Smooth muscle cell (in vitro differentiated cells): ENCODE measurements at regions not wholly inside any gene's neighbourhood (a gene's known extent, or its start where the extent isn't known, plus 50 kb on each side); places are given as distances from the start of the nearest gene placed in this dataset.

ENCODE experiments used
- DNase-seq: peaks from one replicate; lab custom pipeline; 2025; ENCODE audit not compliant: unreplicated experiment; lab: John Stamatoyannopoulos, UW
- H2AFZ ChIP-seq: fragments of 200-600 bp; sonication (generic); 2 replicates; pipeline ENCODE4 v1.6.0; 2016; ENCODE audit warnings: antibody characterized with exemption, low read depth, mild to moderate bottlenecking
- H3F3A ChIP-seq: fragments of 200-600 bp; sonication (generic); 2 replicates; pipeline ENCODE4 v1.6.0; 2017; ENCODE audit warnings: antibody characterized with exemption, low read depth
- H3K27ac ChIP-seq: fragments of 200-600 bp; sonication (generic); 2 replicates; pipeline ENCODE4 v1.5.1; 2016; ENCODE audit warnings: low read depth, mild to moderate bottlenecking
- H3K27me3 ChIP-seq: fragments of 200-600 bp; sonication (generic); 2 replicates; pipeline ENCODE4 v1.6.1; 2016; ENCODE audit warnings: low read depth, mild to moderate bottlenecking
- H3K36me3 ChIP-seq: fragments of 200-600 bp; sonication (generic); 2 replicates; pipeline ENCODE4 v1.5.1; 2016; ENCODE audit warnings: low read depth
- H3K4me1 ChIP-seq: fragments of 200-600 bp; sonication (generic); 2 replicates; pipeline ENCODE4 v1.5.1; 2016; ENCODE audit warnings: low read depth
- H3K4me2 ChIP-seq: fragments of 200-600 bp; sonication (generic); 2 replicates; pipeline ENCODE4 v1.6.0; 2016; ENCODE audit warnings: mild to moderate bottlenecking
- H3K4me3 ChIP-seq: fragments of 200-600 bp; sonication (generic); 2 replicates; pipeline ENCODE4 v1.5.1; 2016; ENCODE audit warnings: mild to moderate bottlenecking
- H3K79me2 ChIP-seq: fragments of 200-600 bp; sonication (generic); 2 replicates; pipeline ENCODE4 v1.6.0; 2016; ENCODE audit warnings: low read depth, mild to moderate bottlenecking
- H3K9ac ChIP-seq: fragments of 200-600 bp; sonication (generic); 2 replicates; pipeline ENCODE4 v1.6.0; 2016; ENCODE audit warnings: low read depth
- H3K9me3 ChIP-seq: fragments of 200-600 bp; sonication (generic); replicated peaks from 2 replicates; pipeline ENCODE4 v1.5.1; 2016; ENCODE audit warnings: low read depth
- H4K20me1 ChIP-seq: fragments of 200-600 bp; sonication (generic); 2 replicates; pipeline ENCODE4 v1.6.0; 2016; ENCODE audit warnings: low read depth
- CTCF ChIP-seq: fragments of 200-600 bp; sonication (generic); IDR thresholded peaks from 2 replicates; pipeline ENCODE4 v1.5.1; 2017; ENCODE audit warnings: borderline replicate concordance, mild to moderate bottlenecking, antibody characterized with exemption; ENCODE audit not compliant: insufficient read depth, poor library complexity, severe bottlenecking
- WGBS: methylation state at CpG from one replicate; pipeline ENCODE4 v1.1.7; 2016; ENCODE audit warnings: low lambda C conversion rate; 5-methylcytosine and 5-hydroxymethylcytosine counted together

GRCh38 chr7:84624527-84624926 lies 429.9 kb upstream of the SEMA3A start:
- no peak overlapping the region for H2AFZ ChIP-seq
- no peak for TF ChIP-seq CTCF
- no peaks in the 10 kb centered on the region for H3F3A ChIP-seq
- DNase-seq, result no peak
- WGBS, result 94% methylated on average over 1 of the region's 1 CpG
- no peak overlapping the region for H3K27ac ChIP-seq
- no peaks in the 10 kb centered on the region for H4K20me1 ChIP-seq
- H3K9ac ChIP-seq, result no peak overlapping the region
- no peaks in the 10 kb centered on the region for H3K27me3 ChIP-seq
- H3K36me3 ChIP-seq, result no peaks in the 10 kb centered on the region
- H3K4me1 ChIP-seq, result peaks cover 7% of the 10 kb centered on the region
- H3K79me2 ChIP-seq, result no peaks in the 10 kb centered on the region
- no peak overlapping the region for H3K4me3 ChIP-seq
- no peak overlapping the region for H3K4me2 ChIP-seq
- no peaks in the 10 kb centered on the region for H3K9me3 ChIP-seq

GRCh38 chr7:84617265-84618030 lies 422.9 kb upstream of the SEMA3A start:
- 84% methylated on average over 4 of the region's 4 CpGs for WGBS
- Histone ChIP-seq H3K27me3 (no peaks in the 10 kb centered on the region), H3K4me1 (no peaks in the 10 kb centered on the region), H3K9me3 (no peaks in the 10 kb centered on the region), H3K27ac (no peak overlapping the region), H2AFZ (no peak overlapping the region), H3K36me3 (no peaks in the 10 kb centered on the region), H3K79me2 (no peaks in the 10 kb centered on the region), H3K9ac (no peak overlapping the region), H3F3A (no peaks in the 10 kb centered on the region), H3K4me2 (no peak overlapping the region), H3K4me3 (no peak overlapping the region), H4K20me1 (no peaks in the 10 kb centered on the region)
- TF ChIP-seq CTCF, result no peak
- DNase-seq, result no peak

- no peaks in the 10 kb centered on the region for H3K79me2 ChIP-seq
- no peak overlapping the region for H3K4me3 ChIP-seq
- DNase-seq, result no peak
- no peaks in the 10 kb centered on the region for H3K4me1 ChIP-seq
- no peaks in the 10 kb centered on the region for H3F3A ChIP-seq
- no peaks in the 10 kb centered on the region for H3K9me3 ChIP-seq
- H3K27me3 ChIP-seq, result no peaks in the 10 kb centered on the region
- H3K9ac ChIP-seq, result no peak overlapping the region
- TF ChIP-seq CTCF, result no peak
- H4K20me1 ChIP-seq, result no peaks in the 10 kb centered on the region
- H3K4me2 ChIP-seq, result no peak overlapping the region
- H3K27ac ChIP-seq, result no peak overlapping the region
- no peaks in the 10 kb centered on the region for H3K36me3 ChIP-seq
- peak overlapping the region; percentile 52 for H2AFZ ChIP-seq
Observed at GRCh38 chr7:84614821-84615501, 420.4 kb upstream of the SEMA3A start.
